Natural killer cell (primary cell): ENCODE measurements at regions not wholly inside any gene's neighbourhood (a gene's known extent, or its start where the extent isn't known, plus 50 kb on each side); places are given as distances from the start of the nearest gene placed in this dataset.

Experiments used
- ATAC-seq, 3 donors: fragments of 150-1000 bp in 2 of 3; fragments of 200-7000 bp in 1 of 3; cut with Tn5 transposase; 1 replicate in 1 of 3; 2 replicates in 2 of 3; pipeline ENCODE4 v1.10.0; 2021; ENCODE audit warnings: mild to moderate bottlenecking in 2 of 3, moderate library complexity in 2 of 3
- DNase-seq, 2 donors: peaks; one replicate each; pipeline versions ENCODE4 v3.0.0 to v3.0.0-alpha.2; 2013 to 2021; ENCODE audit warnings: mixed read lengths in 1 of 2
- H3K27ac ChIP-seq: one replicate; pipeline ENCODE4 v1.5.1; 2013; ENCODE audit warnings: mild to moderate bottlenecking, low read length
- H3K27me3 ChIP-seq: one replicate; pipeline ENCODE4 v1.6.1; 2013; ENCODE audit warnings: low read length; ENCODE audit not compliant: control insufficient read depth, insufficient read depth
- H3K36me3 ChIP-seq: one replicate; pipeline ENCODE4 v1.6.1; 2013; ENCODE audit warnings: low read length; ENCODE audit not compliant: control insufficient read depth, insufficient read depth
- H3K4me1 ChIP-seq: one replicate; pipeline ENCODE4 v1.6.1; 2013; ENCODE audit warnings: low read length; ENCODE audit not compliant: control insufficient read depth, insufficient read depth
- H3K4me3 ChIP-seq: one replicate; pipeline ENCODE4 v1.5.1; 2013; ENCODE audit warnings: low read length
- H3K9me3 ChIP-seq: one replicate; pipeline ENCODE4 v1.6.1; 2013; ENCODE audit warnings: low read length; ENCODE audit not compliant: control insufficient read depth, insufficient read depth
- H3K27ac Mint-ChIP-seq, 2 donors: one replicate each; pipeline ENCODE4 v1.8.0; 2022; ENCODE audit warnings: mild to moderate bottlenecking in 2 of 2, mixed read lengths in 2 of 2, moderate library complexity in 1 of 2
- H3K27me3 Mint-ChIP-seq, 2 donors: one replicate each; pipeline ENCODE4 v1.8.0; 2022; ENCODE audit warnings: low read depth in 2 of 2, mixed read lengths in 2 of 2
- H3K36me3 Mint-ChIP-seq: one replicate; pipeline ENCODE4 v1.8.0; 2022; ENCODE audit warnings: mixed read lengths
- H3K4me1 Mint-ChIP-seq, 2 donors: one replicate each; pipeline ENCODE4 v1.8.0; 2022; ENCODE audit warnings: mixed read lengths in 2 of 2
- H3K4me3 Mint-ChIP-seq: one replicate; pipeline ENCODE4 v1.8.0; 2022; ENCODE audit warnings: mild to moderate bottlenecking, moderate library complexity, mixed read lengths
- H3K9me3 Mint-ChIP-seq, 2 donors: one replicate each; pipeline ENCODE4 v1.8.0; 2022; ENCODE audit warnings: mixed read lengths in 2 of 2
- CTCF ChIP-seq: fragments of 200-600 bp; IDR thresholded peaks from one replicate; pipeline ENCODE4 v1.8.0; 2022; ENCODE audit warnings: antibody characterized with exemption
- WGBS: methylation state at CpG from one replicate; pipeline ENCODE4 v1.1.7; 2013; ENCODE audit warnings: missing lambda C conversion rate; ENCODE audit not compliant: insufficient coverage; 5-methylcytosine and 5-hydroxymethylcytosine counted together
- intact Hi-C: fragments of 100-400 bp; cut with micrococcal nuclease; formaldehyde crosslinking; loops from one replicate; pipeline ENCODE4 v1.14.2; 2022

- H3K27ac ChIP-seq, result no peak overlapping the region
- no peak for TF ChIP-seq CTCF
- DNase-seq (no peak), ATAC-seq (no peak)
- H3K4me3 ChIP-seq, result no peak overlapping the region
- Mint-ChIP-seq H3K9me3 (peaks cover 2 to 5% of the 10 kb centered on the region in 2 donors), H3K4me1 (no peaks in the 10 kb centered on the region), H3K27me3 (peaks cover 0 to 2% of the 10 kb centered on the region in 2 donors), H3K27ac (no peak overlapping the region), H3K36me3 (no peaks in the 10 kb centered on the region), H3K4me3 (no peak overlapping the region)
- no peaks in the 10 kb centered on the region for H3K36me3 ChIP-seq
- no peaks in the 10 kb centered on the region for H3K27me3 ChIP-seq
- no peaks in the 10 kb centered on the region for H3K9me3 ChIP-seq
- WGBS, result 57% methylated on average over 2 of the region's 2 CpGs
- H3K4me1 ChIP-seq, result no peaks in the 10 kb centered on the region
- intact Hi-C loops, result no loop called here
Observed at GRCh38 chr5:87966213-87966612, 302.4 kb downstream of the TMEM161B start.

- Histone ChIP-seq H3K36me3 (no peaks in the 10 kb centered on the region), H3K27ac (no peak overlapping the region), H3K9me3 (peaks cover 3% of the 10 kb centered on the region), H3K4me1 (no peaks in the 10 kb centered on the region), H3K27me3 (no peaks in the 10 kb centered on the region), H3K4me3 (no peak overlapping the region)
- no peaks in the 10 kb centered on the region for H3K4me1 Mint-ChIP-seq
- intact Hi-C loops, result no loop called here
- H3K27ac Mint-ChIP-seq, result no peak overlapping the region
- ATAC-seq (no peak), DNase-seq (no peak)
- peaks cover 2 to 4% of the 10 kb centered on the region in 2 donors for H3K9me3 Mint-ChIP-seq
- H3K36me3 Mint-ChIP-seq, result no peaks in the 10 kb centered on the region
- TF ChIP-seq CTCF, result no peak
- no peak overlapping the region for H3K4me3 Mint-ChIP-seq
- H3K27me3 Mint-ChIP-seq, result no peaks in the 10 kb centered on the region
Observed at GRCh38 chr5:87954121-87954520, 314.5 kb downstream of the TMEM161B start.

- DNase-seq, result no peak
- H3K27me3 Mint-ChIP-seq, result no peaks in the 10 kb centered on the region
- Histone ChIP-seq H3K36me3 (no peaks in the 10 kb centered on the region), H3K27me3 (no peaks in the 10 kb centered on the region), H3K27ac (no peak overlapping the region), H3K4me3 (no peak overlapping the region), H3K9me3 (peaks cover 3% of the 10 kb centered on the region), H3K4me1 (no peaks in the 10 kb centered on the region)
- no peaks in the 10 kb centered on the region for H3K4me1 Mint-ChIP-seq
- H3K36me3 Mint-ChIP-seq, result no peaks in the 10 kb centered on the region
- no peak for TF ChIP-seq CTCF
- WGBS, result 93% methylated on average over 1 of the region's 1 CpG
- intact Hi-C loops, result no loop called here
- no peak overlapping the region for H3K4me3 Mint-ChIP-seq
- peaks cover 2 to 4% of the 10 kb centered on the region in 2 donors for H3K9me3 Mint-ChIP-seq
- no peak overlapping the region for H3K27ac Mint-ChIP-seq
- no peak for ATAC-seq
Observed at GRCh38 chr5:87951661-87952060, 317.0 kb downstream of the TMEM161B start.

- H3K36me3 ChIP-seq, result no peaks in the 10 kb centered on the region
- peaks cover 3% of the 10 kb centered on the region for H3K9me3 ChIP-seq
- 73% methylated on average over 6 of the region's 10 CpGs for WGBS
- Mint-ChIP-seq H3K9me3 (peaks cover 2% of the 10 kb centered on the region in 2 donors), H3K4me1 (no peaks in the 10 kb centered on the region), H3K27me3 (no peaks in the 10 kb centered on the region), H3K4me3 (no peak overlapping the region), H3K27ac (no peak overlapping the region), H3K36me3 (no peaks in the 10 kb centered on the region)
- H3K27ac ChIP-seq, result no peak overlapping the region
- intact Hi-C loops, result no loop called here
- DNase-seq, result no peak
- no peaks in the 10 kb centered on the region for H3K27me3 ChIP-seq
- no peak for ATAC-seq
- TF ChIP-seq CTCF, result no peak
- H3K4me1 ChIP-seq, result no peaks in the 10 kb centered on the region
- no peak overlapping the region for H3K4me3 ChIP-seq
Observed at GRCh38 chr5:87949676-87950631, 318.7 kb downstream of the TMEM161B start.
